DMS79 (cell line): ENCODE measurements at regions not wholly inside any gene's neighbourhood (a gene's known extent, or its start where the extent isn't known, plus 50 kb on each side); places are given as distances from the start of the nearest gene placed in this dataset.

Source experiments
- DNase-seq: peaks from one replicate; lab custom pipeline; 2025; lab: John Stamatoyannopoulos, UW

GRCh38 chr3:124276539-124277143 is 284.7 kb upstream of the ROPN1 start:
- DNase-seq: no peak

- DNase-seq: peak; percentile 37
Observed at GRCh38 chr3:124277144-124277890, 285.4 kb upstream of the ROPN1 start.

- DNase-seq: no peak
Observed at GRCh38 chr3:124281453-124282316, 289.8 kb upstream of the ROPN1 start.

DNA sequence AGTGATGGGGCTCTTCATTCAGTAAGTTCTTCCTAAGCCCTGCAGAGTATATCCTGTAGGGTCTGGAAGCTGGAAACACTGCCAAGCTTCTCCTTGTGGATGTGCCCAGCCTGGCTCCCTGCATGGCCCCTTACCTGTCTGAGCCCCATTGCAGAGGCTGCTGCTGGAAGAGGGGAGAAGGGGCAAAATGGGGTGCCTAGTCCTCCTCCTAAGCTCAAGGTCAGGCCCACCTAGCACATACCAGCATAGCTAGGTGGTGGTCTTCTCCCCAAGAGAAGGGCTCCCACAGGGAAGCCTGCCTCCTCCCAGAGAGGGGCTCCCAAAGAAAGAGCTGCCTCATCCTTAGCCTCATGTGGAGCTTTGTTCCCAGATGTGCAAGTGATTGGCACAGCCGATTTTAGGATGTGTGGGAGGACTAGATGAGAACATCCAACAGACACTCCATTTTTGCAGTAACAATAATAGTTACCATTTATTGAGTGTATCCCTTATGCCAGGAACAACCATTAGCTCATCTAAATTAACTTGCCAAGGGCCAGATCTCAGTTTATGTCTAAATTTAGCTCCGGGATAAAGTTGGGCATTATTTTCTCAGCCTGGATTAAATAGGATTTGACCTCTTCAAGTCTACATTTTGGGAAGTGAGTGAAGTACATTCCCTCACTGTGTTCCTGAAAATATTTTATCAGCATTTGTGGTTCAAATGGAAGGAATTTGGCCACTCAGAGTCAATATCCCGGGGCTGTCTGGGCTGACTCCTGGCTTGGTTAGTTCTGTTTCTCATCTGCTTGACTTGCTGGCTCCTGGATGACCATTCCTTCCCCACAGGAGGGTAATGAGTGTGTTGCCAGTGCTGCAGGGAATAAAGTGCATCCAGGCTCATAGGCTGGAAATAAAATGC is 291.1 kb upstream of the ROPN1 start:
- no peak for DNase-seq

DNA sequence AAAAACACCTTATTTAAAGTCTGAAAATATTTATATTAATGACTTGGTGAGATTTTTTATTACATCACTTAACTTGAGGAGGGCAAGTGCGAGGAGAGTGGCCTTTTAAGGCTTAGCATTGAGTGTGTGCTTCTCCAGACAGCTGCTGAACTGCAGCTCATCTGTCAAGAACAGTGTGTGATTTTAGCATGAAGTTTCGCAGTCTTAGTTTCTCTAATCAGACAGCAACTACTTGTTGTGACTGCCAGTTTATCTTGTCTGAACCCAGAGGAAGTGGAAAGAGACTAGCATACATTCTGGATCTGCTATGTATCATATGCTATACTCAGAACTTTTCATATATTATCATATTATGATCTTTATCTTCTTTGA is 291.7 kb upstream of the ROPN1 start:
- DNase-seq: no peak

GRCh38 chr3:124288996-124289395 is 297.1 kb upstream of the ROPN1 start:
- DNase-seq: no peak

DNA sequence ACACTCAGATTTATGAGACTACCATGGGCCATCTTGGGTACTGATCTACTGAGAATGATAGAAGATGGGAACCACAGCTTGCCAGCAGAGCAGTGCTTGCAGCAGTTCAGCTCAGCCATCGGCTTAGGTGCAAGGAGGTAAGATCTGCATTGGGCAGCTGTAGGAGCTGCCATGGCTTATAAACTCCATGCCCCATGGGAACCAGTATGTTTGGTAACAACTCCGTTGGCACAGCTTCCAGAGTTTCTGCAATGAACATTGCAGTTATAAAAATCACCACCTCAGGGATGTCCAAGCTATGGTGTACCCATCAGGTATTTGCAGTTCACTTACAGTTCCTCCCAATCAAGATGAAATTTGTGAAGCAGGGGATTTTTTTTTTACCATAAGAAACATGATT is 299.1 kb upstream of the ROPN1 start:
- DNase-seq: no peak

DNA sequence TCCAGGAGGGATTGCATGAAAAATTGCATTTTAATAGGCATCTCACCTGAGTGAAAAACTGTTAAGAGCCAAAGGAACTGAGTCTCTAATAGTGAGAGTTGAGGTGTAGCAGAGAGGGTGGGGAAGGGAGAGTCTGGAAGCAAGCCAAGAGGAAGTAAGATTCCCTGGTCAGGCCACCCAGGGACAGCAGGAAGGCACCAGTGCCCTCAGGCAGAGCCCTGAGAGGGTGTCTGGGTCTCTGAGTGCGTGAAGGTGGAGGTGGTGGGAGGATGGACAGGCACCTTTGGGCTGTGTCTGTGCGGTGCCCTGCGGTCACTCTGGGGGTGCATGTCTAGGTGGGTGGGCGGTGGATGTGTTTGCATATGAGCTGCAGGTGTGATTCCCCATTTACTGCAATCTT is 300.4 kb upstream of the ROPN1 start:
- no peak for DNase-seq

- DNase-seq: no peak
Observed at GRCh38 chr3:124293584-124293983, 301.7 kb upstream of the ROPN1 start.

- DNase-seq: no peak
Observed at GRCh38 chr3:124295362-124295761, 303.4 kb upstream of the ROPN1 start.

DNA sequence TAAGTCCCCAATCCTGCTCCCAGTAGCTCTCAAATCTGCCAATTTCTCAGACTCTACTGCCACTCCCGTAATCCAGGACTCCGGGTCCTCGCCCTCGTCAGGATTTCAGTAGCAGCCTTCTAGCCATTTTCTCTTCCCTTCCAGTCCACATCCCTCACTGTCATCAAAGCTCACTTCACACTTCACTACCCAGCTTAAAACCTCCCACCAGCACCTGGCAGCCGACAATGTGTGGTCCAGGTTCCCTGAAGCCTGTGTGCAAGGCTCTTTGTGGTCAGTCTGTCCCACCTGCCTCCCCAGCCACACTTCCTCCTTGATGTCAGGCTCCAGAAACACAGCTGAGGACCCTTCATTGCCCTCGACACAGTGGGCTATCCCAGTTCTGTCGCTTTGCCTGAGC is 304.5 kb upstream of the ROPN1 start:
- DNase-seq: no peak

DNA sequence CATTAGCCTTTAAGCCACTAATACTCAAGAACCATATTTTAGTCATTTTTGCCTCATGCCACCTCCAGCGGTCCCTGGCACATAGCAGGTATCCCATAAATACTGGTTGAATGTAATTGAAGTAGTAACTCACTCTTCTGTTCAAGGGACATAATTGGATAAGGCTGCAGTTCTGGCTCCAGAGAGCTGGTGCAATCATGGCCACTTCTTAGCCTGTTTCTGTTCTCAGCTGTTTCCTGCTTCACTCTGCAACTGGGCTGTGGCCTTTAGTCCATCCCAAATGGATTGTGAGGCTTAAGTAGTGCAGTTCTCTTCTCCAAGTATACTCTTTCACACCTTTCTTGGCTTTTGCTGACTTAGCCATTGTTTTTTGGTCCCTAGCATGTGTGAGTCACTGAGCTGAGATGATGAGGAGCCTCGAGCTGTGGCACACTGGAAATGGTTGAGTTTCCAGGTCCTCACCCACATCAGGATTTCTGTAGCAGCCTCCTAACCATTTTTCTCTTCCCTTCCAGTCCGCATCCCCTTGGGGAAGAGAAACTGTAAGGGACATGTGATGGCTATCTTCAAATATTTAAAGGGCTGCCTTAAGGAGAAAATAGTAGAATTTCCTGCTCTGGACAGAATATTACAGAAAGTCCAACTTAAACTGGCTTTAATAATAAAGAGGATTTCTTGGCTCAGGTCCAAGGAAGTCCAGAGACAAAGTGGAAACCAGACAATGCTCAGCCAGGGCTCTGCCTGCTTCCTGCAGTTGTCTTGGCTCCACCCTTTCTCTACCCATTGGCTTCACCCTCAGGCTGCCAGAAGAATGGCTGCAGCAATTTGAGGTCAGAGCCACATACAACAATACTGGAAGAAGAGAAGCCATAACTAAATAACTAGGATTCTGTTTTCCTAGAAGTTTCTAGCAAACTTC is 305.4 kb upstream of the ROPN1 start:
- peak; percentile 8 for DNase-seq

DNA sequence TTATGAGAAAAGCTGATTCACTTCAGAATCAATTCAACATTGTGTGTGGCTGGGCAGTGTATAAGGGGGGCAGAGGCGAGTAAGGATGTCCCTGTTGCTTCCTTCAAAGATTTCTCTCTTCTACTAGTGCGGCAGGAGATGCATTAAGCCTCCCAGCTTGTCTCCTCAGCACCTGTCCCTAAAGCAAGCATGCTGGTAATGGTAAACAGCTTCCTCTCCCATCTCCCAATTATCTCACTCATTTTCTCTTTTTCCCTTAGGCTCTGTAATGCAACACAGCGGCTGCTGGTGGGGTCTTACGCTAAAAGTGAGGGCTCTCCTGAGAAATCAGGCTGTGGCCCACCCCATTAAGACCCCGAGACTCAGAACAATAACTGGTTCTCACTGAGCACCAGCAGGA is 306.4 kb upstream of the ROPN1 start:
- DNase-seq: no peak

DNA sequence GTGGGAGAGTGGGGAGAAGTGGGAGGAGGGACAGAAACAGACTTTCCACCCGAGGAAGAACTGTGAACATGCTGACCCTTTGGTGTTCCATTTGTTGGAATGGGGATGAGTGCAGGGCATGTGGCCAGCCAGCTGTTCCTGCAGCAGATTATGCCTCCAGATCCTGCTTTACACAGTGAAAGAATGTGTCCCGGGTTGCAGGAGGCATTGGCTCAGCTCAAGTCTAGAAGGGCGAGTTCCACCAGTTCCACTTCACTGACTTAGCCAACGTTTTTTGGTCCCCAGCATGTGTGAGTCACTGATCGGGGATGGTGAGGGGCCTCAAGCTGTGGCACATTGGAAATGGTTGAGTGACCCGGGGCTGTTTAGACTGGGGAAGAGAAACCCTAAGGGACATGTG is 307.0 kb upstream of the ROPN1 start:
- no peak for DNase-seq

DNA sequence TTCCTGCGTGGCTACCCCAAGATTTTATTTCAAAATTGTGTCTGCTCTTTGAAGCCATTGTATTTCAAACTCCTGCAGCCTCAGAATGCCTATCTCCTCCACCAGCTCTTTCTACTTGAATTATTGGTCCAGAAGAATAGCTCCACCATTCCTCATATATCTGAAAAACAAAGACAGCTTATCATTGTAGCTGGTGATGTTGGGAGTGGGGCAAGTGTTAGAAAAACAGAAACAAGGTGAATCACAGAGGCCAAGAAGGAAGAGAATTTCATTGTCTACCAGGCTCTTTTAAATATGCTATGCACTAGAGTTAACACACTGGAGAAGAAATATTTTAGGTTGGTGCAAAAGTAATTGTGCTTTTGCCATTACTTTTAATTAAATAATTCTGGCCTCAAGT is 307.9 kb upstream of the ROPN1 start:
- no peak for DNase-seq

GRCh38 chr3:124300416-124300815 is 308.5 kb upstream of the ROPN1 start:
- DNase-seq: no peak

DNA sequence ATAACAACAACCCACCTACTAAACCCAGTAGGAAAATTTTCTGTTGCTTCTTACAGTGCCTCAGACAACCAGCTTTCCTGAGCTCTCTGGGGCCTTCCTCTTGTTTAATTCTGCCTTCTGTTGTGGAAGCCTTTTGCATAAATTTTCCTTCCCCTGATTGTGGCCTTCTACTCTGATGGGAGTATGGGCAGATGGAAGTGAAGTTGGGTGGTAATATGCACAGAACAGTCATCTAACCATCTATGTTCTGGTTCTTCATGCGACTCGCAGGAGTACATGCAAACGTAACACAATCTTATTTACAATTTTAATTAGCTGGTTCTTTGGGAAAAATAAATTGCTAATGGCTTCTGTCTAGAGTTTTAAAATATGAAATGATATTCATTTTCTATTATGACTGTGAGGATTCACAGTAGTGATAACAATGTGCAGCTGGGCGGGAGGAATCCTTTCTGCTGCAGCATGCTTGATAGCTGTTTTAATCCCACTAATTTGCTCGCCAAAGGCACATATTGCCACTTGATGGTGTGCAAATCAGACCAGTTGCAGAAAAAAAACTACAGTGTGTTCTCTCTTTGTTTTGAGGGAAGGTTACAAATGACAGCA is 311.5 kb upstream of the ROPN1 start:
- no peak for DNase-seq

DNA sequence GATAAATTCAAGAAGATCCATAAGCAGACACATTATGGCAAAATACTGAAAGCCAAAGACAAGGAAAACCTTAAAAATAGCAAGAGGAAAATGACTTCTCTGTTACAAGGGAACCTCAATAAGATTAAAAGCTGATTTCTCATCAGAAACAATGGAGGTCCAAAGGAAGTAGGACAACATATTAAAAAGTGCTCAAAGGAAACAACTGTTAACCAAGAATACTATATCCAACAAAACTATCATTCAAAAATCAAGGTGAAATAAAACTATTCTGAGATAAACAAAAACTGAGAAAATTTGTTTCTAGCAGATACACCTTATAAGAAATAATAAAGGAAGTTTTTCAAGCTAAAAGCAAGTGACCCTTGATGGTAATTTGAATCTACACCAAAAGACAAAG is 314.7 kb upstream of the ROPN1 start:
- DNase-seq: no peak

DNA sequence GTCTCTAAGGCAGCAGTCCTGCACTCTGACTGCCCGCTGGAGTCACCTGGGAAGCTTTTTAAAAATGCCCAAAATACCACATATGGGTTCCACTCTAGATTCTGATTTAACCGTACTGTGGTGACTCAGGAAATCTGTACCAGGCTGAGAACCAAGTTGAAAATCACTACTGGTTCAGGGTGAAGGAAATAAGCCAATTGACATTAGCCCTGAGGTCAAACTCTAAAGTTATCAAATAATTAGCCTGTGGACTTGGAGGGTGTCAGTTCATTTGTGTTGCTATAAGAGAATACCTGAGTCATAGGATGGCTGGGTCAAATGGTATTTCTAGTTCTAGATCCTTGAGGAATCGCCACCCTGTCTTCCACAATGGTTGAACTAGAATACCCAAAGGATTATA is 321.7 kb upstream of the ROPN1 start:
- DNase-seq: no peak

DNA sequence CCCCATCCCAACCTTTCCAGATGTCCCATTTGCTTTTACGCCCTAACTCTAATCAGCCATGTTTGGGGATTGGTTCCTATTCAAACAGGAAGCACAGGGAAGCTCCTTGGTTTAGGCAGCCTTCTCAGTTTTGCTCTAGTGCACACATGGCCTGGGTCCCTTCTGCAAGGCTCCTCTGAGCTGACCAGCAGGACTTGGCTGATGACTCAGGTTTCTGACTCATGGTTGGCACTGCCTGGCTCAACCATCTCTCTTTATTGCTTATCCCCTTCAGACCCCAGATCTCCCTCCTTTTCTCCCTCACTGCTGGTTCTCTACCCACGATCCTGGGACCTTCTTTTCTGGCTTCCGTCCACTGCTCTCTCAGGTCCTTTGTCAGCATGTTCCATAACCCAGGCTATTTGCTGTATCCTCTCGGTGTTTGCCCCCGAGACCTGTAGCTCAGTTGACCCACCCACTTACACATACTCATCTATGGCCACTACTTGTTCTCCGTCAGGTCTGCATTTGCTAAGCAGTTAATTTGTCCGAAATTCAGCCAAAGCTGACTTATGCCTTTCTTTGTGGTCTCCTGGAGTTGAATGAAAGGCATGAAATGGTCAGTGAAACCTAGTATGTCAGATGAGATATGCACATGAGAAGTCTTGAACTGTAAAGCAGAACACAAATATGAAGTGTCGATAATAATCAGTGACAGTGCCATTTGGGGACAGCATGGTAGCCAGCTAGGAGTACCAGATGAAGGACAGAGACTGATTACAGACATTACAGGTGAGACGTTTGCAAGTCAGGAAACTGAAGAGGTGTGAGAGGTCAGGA is 323.5 kb upstream of the ROPN1 start:
- DNase-seq: no peak
